ENCODE measurements at regions not wholly inside any gene's neighbourhood (a gene's known extent, or its start where the extent isn't known, plus 50 kb on each side); places are given as distances from the start of the nearest gene placed in this dataset.

DNA sequence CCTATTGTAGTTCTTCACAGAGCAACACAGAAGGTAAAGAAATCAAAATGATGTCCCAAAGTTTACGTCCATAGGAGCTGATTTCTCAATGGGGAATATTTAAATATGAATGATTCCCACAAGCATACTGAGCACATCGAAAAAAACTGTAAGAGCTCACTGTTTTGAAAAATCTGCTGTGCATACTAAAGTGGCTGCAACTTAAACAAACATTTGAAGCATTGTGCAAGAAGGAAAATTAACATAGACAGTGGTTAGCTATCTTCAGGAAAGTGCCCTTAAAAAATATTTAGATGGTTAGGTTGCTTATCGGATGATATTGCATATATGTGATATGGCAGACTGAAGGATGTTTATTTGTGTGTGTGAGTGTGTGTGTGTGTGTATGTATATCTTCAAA lies 747.6 kb downstream of the RFPL4B start:
- TF ChIP-seq RAD21 (conservative IDR thresholded peaks at IDR 0.05 in 1 of 2, IDR thresholded peaks at IDR 0.05 in 1 of 2) (no peak), POLR2A (IDR thresholded peaks at IDR 0.05; ENCODE audit: low read length) (no peak), TP53 (CRISPR knock-in tag; IDR thresholded peaks at IDR 0.05) (no peak), CHD2 (IDR thresholded peaks at IDR 0.05; ENCODE audit: low read length, partially characterized antibody) (no peak), RCOR1 (IDR thresholded peaks at IDR 0.05; ENCODE audit: low read depth, low read length) (no peak), EP300 (IDR thresholded peaks at IDR 0.05) (no peak), ZNF302 (CRISPR knock-in tag; IDR thresholded peaks at IDR 0.05) (no peak)
- TF ChIP-seq, protein P1, sequence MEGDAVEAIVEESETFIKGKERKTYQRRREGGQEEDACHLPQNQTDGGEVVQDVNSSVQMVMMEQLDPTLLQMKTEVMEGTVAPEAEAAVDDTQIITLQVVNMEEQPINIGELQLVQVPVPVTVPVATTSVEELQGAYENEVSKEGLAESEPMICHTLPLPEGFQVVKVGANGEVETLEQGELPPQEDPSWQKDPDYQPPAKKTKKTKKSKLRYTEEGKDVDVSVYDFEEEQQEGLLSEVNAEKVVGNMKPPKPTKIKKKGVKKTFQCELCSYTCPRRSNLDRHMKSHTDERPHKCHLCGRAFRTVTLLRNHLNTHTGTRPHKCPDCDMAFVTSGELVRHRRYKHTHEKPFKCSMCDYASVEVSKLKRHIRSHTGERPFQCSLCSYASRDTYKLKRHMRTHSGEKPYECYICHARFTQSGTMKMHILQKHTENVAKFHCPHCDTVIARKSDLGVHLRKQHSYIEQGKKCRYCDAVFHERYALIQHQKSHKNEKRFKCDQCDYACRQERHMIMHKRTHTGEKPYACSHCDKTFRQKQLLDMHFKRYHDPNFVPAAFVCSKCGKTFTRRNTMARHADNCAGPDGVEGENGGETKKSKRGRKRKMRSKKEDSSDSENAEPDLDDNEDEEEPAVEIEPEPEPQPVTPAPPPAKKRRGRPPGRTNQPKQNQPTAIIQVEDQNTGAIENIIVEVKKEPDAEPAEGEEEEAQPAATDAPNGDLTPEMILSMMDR (IDR thresholded peaks at IDR 0.05) = no peak
- TF ChIP-seq, protein P2, sequence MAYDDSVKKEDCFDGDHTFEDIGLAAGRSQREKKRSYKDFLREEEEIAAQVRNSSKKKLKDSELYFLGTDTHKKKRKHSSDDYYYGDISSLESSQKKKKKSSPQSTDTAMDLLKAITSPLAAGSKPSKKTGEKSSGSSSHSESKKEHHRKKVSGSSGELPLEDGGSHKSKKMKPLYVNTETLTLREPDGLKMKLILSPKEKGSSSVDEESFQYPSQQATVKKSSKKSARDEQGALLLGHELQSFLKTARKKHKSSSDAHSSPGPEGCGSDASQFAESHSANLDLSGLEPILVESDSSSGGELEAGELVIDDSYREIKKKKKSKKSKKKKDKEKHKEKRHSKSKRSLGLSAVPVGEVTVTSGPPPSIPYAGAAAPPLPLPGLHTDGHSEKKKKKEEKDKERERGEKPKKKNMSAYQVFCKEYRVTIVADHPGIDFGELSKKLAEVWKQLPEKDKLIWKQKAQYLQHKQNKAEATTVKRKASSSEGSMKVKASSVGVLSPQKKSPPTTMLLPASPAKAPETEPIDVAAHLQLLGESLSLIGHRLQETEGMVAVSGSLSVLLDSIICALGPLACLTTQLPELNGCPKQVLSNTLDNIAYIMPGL (CRISPR knock-in tag; IDR thresholded peaks at IDR 0.05; ENCODE audit: borderline replicate concordance) = no peak
- TF ChIP-seq, protein P3, sequence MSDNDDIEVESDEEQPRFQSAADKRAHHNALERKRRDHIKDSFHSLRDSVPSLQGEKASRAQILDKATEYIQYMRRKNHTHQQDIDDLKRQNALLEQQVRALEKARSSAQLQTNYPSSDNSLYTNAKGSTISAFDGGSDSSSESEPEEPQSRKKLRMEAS (IDR thresholded peaks at IDR 0.05) = no peak

Data from A549 (cell line).